Non-pigmented ciliary epithelial cell (primary cell): ENCODE measurements at regions not wholly inside any gene's neighbourhood (a gene's known extent, or its start where the extent isn't known, plus 50 kb on each side); places are given as distances from the start of the nearest gene placed in this dataset.
"Not testable (repeated sequence)": the region's sequence is repeated elsewhere in the genome, so short reads cannot be mapped to it uniquely, and the experiment has no call there.

Source experiments
- DNase-seq: peaks from one replicate; pipeline ENCODE4 v3.0.0-alpha.2; 2010; ENCODE audit warnings: low read depth

DNA sequence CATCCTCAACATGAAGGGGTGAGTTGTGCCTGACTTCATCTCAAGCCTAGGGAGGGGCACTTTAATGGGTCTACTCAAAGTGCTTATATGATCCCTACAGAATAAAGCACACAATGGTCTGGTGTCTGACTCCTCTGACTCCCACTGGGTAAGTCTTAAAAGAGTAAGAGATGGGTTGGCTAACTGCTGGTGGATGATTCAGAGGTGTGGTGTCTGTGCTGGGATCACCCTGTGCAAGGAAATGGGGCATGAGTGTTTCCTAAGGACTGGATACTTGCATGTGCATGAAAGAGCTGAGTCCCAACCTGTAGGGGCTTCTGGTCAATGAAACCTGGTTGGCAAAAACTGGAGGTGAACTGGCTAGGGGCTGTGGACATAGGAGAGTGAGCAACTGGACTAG is 158.8 kb downstream of the IL20RB start:
- no peak for DNase-seq

- peak; percentile 17 for DNase-seq
Observed at GRCh38 chr3:137121704-137122314, 164.0 kb downstream of the IL20RB start.

- DNase-seq = no peak
Observed at GRCh38 chr3:137131081-137131480, 173.3 kb downstream of the IL20RB start.

- DNase-seq = no peak
Observed at GRCh38 chr3:137134431-137134830, 176.6 kb downstream of the IL20RB start.

GRCh38 chr3:137148406-137148805 is 190.6 kb downstream of the IL20RB start:
- no peak for DNase-seq

GRCh38 chr3:137148917-137149316 is 191.1 kb downstream of the IL20RB start:
- DNase-seq = no peak

GRCh38 chr3:137150825-137151224 is 193.0 kb downstream of the IL20RB start:
- no peak for DNase-seq

- DNase-seq = not testable (repeated sequence)
Observed at GRCh38 chr3:137153046-137153445, 195.3 kb downstream of the IL20RB start.

GRCh38 chr3:137163241-137163871 is 205.6 kb downstream of the IL20RB start:
- DNase-seq = no peak

DNA sequence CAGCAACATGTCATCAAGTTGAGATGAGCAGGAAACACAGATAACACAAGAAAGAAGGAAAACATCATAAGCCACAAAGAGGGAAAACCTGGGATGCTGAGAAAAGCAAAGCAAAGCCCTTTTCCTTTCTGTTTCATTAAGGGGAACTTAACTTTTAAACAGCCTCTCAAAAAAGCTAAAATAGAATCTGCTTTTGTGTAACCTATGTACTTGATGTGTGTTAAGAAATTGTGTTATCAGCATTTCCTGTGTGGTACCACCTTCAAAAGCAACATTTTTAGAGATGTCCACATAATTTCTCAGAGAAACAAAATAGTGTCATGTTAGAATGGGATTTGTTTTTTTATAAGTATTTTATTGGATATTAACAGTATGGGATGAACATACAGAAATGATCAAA is 206.2 kb downstream of the IL20RB start:
- no peak for DNase-seq

- peak; percentile 10 for DNase-seq
Observed at GRCh38 chr3:137165117-137165806, 207.5 kb downstream of the IL20RB start.

GRCh38 chr3:137171834-137172603 is 214.2 kb downstream of the IL20RB start:
- DNase-seq = no peak

GRCh38 chr3:137172728-137173127 is 214.9 kb downstream of the IL20RB start:
- no peak for DNase-seq

- DNase-seq = no peak
Observed at GRCh38 chr3:137174514-137174913, 216.7 kb downstream of the IL20RB start.

DNA sequence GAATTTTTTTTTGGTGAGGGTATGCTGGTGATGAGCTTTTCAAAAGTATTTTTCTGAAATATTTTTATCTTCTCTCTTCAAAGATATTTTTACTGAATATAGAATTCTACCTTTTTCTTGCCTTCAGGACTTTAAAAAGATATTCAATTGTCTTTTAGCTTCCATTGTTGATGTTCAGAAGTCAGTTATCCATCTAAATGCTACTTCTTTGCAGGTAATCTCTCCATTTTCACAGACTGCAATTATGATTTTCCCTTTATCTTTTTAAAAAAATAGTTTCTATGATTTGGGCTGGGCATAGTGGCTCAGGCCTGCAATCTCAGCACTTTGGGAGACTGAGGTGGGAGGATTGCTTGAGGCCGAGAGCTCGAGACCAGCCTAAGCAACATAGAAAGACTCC is 222.4 kb downstream of the IL20RB start:
- no peak for DNase-seq

DNA sequence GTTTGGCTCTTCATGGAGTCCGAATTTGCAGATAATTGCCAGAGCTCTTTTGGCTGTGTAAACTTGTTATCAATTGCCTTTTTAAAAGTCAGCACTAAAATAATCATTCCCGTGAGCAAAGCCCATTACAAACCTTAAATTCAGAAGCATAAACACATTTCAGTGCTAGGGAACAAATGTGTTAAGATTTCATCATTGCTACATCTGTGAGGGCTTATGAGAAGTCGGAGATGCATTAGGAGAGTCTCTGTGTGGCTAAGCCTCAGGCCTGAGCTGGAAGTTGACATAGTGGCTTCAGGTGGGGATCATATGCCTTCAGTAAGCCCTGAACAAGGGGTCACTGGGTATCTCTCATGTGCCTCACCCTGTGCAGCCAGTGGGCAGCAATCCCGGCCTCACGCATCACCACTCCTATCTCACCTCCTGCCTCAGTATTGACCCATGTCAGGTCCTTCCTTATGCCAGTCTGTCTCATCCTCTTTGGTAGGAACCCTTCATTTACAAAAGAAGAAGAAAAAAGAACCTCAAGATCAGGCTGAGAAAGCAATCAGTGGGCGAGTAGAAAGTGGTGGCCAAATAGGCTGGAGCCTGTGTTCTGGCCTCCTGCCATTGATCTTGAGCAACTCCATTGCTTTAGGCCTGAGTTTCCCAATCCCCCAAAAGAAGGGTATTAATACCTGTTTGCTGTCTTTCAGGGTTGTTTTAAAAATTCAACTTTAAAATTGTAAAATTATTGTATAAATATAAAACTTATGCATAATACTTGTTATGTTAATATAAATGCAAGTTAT is 233.5 kb downstream of the IL20RB start:
- no peak for DNase-seq

DNA sequence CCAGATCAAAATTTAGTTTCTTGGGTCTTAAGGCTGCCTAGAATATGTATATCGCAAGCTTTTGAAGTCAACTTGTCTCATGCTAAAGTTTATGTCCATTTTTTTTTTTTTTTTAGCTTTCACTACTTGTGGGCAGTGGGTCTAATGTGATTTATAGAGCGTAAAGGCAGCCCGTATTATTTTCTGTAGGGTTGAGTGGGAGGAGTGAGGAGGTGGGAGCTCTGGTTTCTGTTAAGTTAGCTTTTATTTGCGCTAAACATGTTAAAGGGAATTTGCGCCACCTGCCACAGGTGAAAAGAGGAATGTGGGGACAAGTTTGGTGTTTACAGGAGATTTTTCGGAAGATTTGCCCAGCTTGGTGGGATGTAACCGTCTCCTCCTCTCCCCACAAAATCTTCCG is 234.2 kb downstream of the IL20RB start:
- DNase-seq = no peak

DNA sequence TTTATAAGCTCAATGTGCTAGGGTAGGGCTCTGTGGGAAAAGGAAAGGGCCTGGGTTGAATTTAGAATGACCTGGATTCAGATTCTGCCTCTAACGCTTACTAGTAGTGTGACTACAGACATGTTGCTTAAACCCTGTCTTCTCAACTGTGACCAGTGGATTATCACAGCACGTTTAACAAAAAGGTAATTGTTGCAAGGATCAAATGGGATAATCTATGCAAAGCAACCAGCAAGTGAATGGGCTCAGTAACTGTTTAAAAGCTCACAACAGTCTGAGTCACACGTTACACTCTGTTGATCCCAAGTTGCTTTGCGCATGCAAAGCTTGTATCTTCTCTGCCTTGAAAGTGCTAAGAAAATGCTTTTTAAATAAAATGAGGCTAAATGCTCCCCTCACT is 236.5 kb downstream of the IL20RB start:
- DNase-seq = no peak

- not testable (repeated sequence) for DNase-seq
Observed at GRCh38 chr3:137198374-137198773, 240.6 kb downstream of the IL20RB start.

- DNase-seq = no peak
Observed at GRCh38 chr3:137199678-137200077, 241.9 kb downstream of the IL20RB start.

GRCh38 chr3:137201066-137201465 is 243.3 kb downstream of the IL20RB start:
- DNase-seq = no peak

DNA sequence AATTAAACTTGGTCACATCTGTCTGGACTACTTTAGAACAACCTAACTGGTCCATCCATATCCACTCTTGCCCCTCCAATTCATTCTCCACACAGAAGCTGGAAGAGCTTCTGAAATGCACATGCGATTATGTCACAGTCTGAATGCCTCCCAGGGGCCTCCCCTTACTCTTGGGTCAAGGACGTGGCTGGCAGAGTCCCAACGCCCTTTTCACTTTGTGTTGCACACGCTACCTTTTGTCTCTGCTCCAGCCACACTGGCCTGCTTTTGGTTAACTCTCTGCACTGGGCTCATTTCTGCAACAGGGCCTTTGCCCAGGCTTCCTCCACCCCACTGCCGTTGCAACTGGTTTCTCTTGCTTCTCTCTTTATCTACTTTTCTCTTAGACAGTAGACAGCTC is 245.2 kb downstream of the IL20RB start:
- DNase-seq = no peak
